ENCODE measurements at regions not wholly inside any gene's neighbourhood (a gene's known extent, or its start where the extent isn't known, plus 50 kb on each side); places are given as distances from the start of the nearest gene placed in this dataset.

- H3K4me1 ChIP-seq (ENCODE audit: control insufficient read depth, insufficient read depth, low read depth, low read length): no peaks in the 10 kb centered on the region
- no peak overlapping the region for H3K4me3 ChIP-seq (ENCODE audit: insufficient read depth in 1 of 2, low read depth in 1 of 2, low read length in 2 of 2)
- H3K27me3 ChIP-seq (ENCODE audit: control insufficient read depth in 1 of 2, insufficient read depth in 1 of 2, low read length in 2 of 2): peaks cover 0 to 23% of the 10 kb centered on the region in 2 experiments
- H3K9me3 ChIP-seq (ENCODE audit: control insufficient read depth, low read length): no peaks in the 10 kb centered on the region
- H3K4ac ChIP-seq (ENCODE audit: low read depth in 1 of 2, low read length in 2 of 2): no peak overlapping the region
- H4K91ac ChIP-seq (ENCODE audit: low read length): no peak overlapping the region
- no peak overlapping the region for H3K14ac ChIP-seq (ENCODE audit: low read length in 2 of 2)
- H3K27ac ChIP-seq (ENCODE audit: low read length, poor library complexity, severe bottlenecking): no peak overlapping the region
- no peak overlapping the region for H3K4me2 ChIP-seq (ENCODE audit: low read length, poor library complexity, severe bottlenecking)
- no peak overlapping the region for H3K18ac ChIP-seq (ENCODE audit: low read depth in 1 of 2, low read length in 2 of 2)
- no peak overlapping the region for H3K23ac ChIP-seq (ENCODE audit: low read length in 2 of 2)
- no peak overlapping the region for H2BK5ac ChIP-seq (ENCODE audit: low read depth, low read length, poor library complexity, severe bottlenecking)
- H3K36me3 ChIP-seq (ENCODE audit: control insufficient read depth in 1 of 2, insufficient read depth in 2 of 2, low read depth in 1 of 2, low read length in 2 of 2): no peaks in the 10 kb centered on the region
- H2AK5ac ChIP-seq (ENCODE audit: low read length, severe bottlenecking): no peak overlapping the region
- no peak overlapping the region for H2BK12ac ChIP-seq (ENCODE audit: low read length in 2 of 2)
- no peak overlapping the region for H2AFZ ChIP-seq (ENCODE audit: low read depth, low read length)
- DNase-seq: no peak
- WGBS: 84% methylated on average over 11 of the region's 11 CpGs
- no peak overlapping the region for H2BK120ac ChIP-seq (ENCODE audit: low read depth, low read length)
- H4K8ac ChIP-seq (ENCODE audit: low read length): no peak overlapping the region
- no peak overlapping the region for H2BK15ac ChIP-seq (ENCODE audit: low read depth, poor library complexity, severe bottlenecking)
- no peak overlapping the region for H3K9ac ChIP-seq (ENCODE audit: low read length)
- no peaks in the 10 kb centered on the region for H3K79me1 ChIP-seq (replicated peaks; ENCODE audit: low read length, poor library complexity, severe bottlenecking)
Measured at GRCh38 chr10:133008736-133009135, 66.4 kb upstream of the CFAP46 start.

- Histone ChIP-seq H3K4me2 (ENCODE audit: low read length, poor library complexity, severe bottlenecking) (no peak overlapping the region), H2BK15ac (ENCODE audit: low read depth, poor library complexity, severe bottlenecking) (no peak overlapping the region), H3K4me3 (ENCODE audit: insufficient read depth in 1 of 2, low read depth in 1 of 2, low read length in 2 of 2) (no peak overlapping the region), H3K9ac (ENCODE audit: low read length) (no peak overlapping the region), H3K36me3 (ENCODE audit: control insufficient read depth in 1 of 2, insufficient read depth in 2 of 2, low read depth in 1 of 2, low read length in 2 of 2) (no peaks in the 10 kb centered on the region), H3K27ac (ENCODE audit: low read length, poor library complexity, severe bottlenecking) (no peak overlapping the region), H4K91ac (ENCODE audit: low read length) (no peak overlapping the region), H2BK120ac (ENCODE audit: low read depth, low read length) (no peak overlapping the region), H2BK5ac (ENCODE audit: low read depth, low read length, poor library complexity, severe bottlenecking) (no peak overlapping the region), H3K23ac (ENCODE audit: low read length in 2 of 2) (no peak overlapping the region), H3K4me1 (ENCODE audit: control insufficient read depth, insufficient read depth, low read depth, low read length) (no peaks in the 10 kb centered on the region), H3K18ac (ENCODE audit: low read depth in 1 of 2, low read length in 2 of 2) (no peak overlapping the region), H3K27me3 (ENCODE audit: control insufficient read depth in 1 of 2, insufficient read depth in 1 of 2, low read length in 2 of 2) (peaks cover 4 to 28% of the 10 kb centered on the region in 2 experiments), H3K79me1 (replicated peaks; ENCODE audit: low read length, poor library complexity, severe bottlenecking) (no peaks in the 10 kb centered on the region), H2AK5ac (ENCODE audit: low read length, severe bottlenecking) (no peak overlapping the region), H3K4ac (ENCODE audit: low read depth in 1 of 2, low read length in 2 of 2) (no peak overlapping the region), H3K14ac (ENCODE audit: low read length in 2 of 2) (no peak overlapping the region), H4K8ac (ENCODE audit: low read length) (no peak overlapping the region), H3K9me3 (ENCODE audit: control insufficient read depth, low read length) (no peaks in the 10 kb centered on the region), H2BK12ac (ENCODE audit: low read length in 2 of 2) (no peak overlapping the region), H2AFZ (ENCODE audit: low read depth, low read length) (no peak overlapping the region)
- WGBS: 83% methylated on average over 23 of the region's 23 CpGs
- DNase-seq: no peak
Measured at GRCh38 chr10:133008196-133008595, 65.8 kb upstream of the CFAP46 start.

GRCh38 chr10:133007360-133007858 is 65.0 kb upstream of the CFAP46 start:
- H3K4ac ChIP-seq (ENCODE audit: low read depth in 1 of 2, low read length in 2 of 2): no peak overlapping the region
- no peak for DNase-seq
- no peak overlapping the region for H3K9ac ChIP-seq (ENCODE audit: low read length)
- no peak overlapping the region for H2BK12ac ChIP-seq (ENCODE audit: low read length in 2 of 2)
- no peak overlapping the region for H2AK5ac ChIP-seq (ENCODE audit: low read length, severe bottlenecking)
- H2BK5ac ChIP-seq (ENCODE audit: low read depth, low read length, poor library complexity, severe bottlenecking): no peak overlapping the region
- no peak overlapping the region for H2BK120ac ChIP-seq (ENCODE audit: low read depth, low read length)
- H3K79me1 ChIP-seq (replicated peaks; ENCODE audit: low read length, poor library complexity, severe bottlenecking): no peaks in the 10 kb centered on the region
- 82% methylated on average over 12 of the region's 12 CpGs for WGBS
- no peak overlapping the region for H2BK15ac ChIP-seq (ENCODE audit: low read depth, poor library complexity, severe bottlenecking)
- no peak overlapping the region for H3K27ac ChIP-seq (ENCODE audit: low read length, poor library complexity, severe bottlenecking)
- no peak overlapping the region for H2AFZ ChIP-seq (ENCODE audit: low read depth, low read length)
- H3K4me3 ChIP-seq (ENCODE audit: insufficient read depth in 1 of 2, low read depth in 1 of 2, low read length in 2 of 2): no peak overlapping the region
- no peaks in the 10 kb centered on the region for H3K4me1 ChIP-seq (ENCODE audit: control insufficient read depth, insufficient read depth, low read depth, low read length)
- H3K4me2 ChIP-seq (ENCODE audit: low read length, poor library complexity, severe bottlenecking): no peak overlapping the region
- no peak overlapping the region for H3K18ac ChIP-seq (ENCODE audit: low read depth in 1 of 2, low read length in 2 of 2)
- H3K14ac ChIP-seq (ENCODE audit: low read length in 2 of 2): no peak overlapping the region
- no peak overlapping the region for H4K8ac ChIP-seq (ENCODE audit: low read length)
- H4K91ac ChIP-seq (ENCODE audit: low read length): no peak overlapping the region
- no peak overlapping the region for H3K23ac ChIP-seq (ENCODE audit: low read length in 2 of 2)
- no peaks in the 10 kb centered on the region for H3K36me3 ChIP-seq (ENCODE audit: control insufficient read depth in 1 of 2, insufficient read depth in 2 of 2, low read depth in 1 of 2, low read length in 2 of 2)
- H3K9me3 ChIP-seq (ENCODE audit: control insufficient read depth, low read length): no peaks in the 10 kb centered on the region
- H3K27me3 ChIP-seq (ENCODE audit: control insufficient read depth in 1 of 2, insufficient read depth in 1 of 2, low read length in 2 of 2): peaks cover 4 to 34% of the 10 kb centered on the region in 2 experiments

- no peak overlapping the region for H3K18ac ChIP-seq (ENCODE audit: low read depth in 1 of 2, low read length in 2 of 2)
- H2BK15ac ChIP-seq (ENCODE audit: low read depth, poor library complexity, severe bottlenecking): no peak overlapping the region
- no peak for DNase-seq
- H3K4me3 ChIP-seq (ENCODE audit: insufficient read depth in 1 of 2, low read depth in 1 of 2, low read length in 2 of 2): no peak overlapping the region
- no peak overlapping the region for H3K27ac ChIP-seq (ENCODE audit: low read length, poor library complexity, severe bottlenecking)
- no peaks in the 10 kb centered on the region for H3K79me1 ChIP-seq (replicated peaks; ENCODE audit: low read length, poor library complexity, severe bottlenecking)
- no peak overlapping the region for H3K9ac ChIP-seq (ENCODE audit: low read length)
- 89% methylated on average over 18 of the region's 18 CpGs for WGBS
- no peak overlapping the region for H2BK12ac ChIP-seq (ENCODE audit: low read length in 2 of 2)
- H4K91ac ChIP-seq (ENCODE audit: low read length): no peak overlapping the region
- no peaks in the 10 kb centered on the region for H3K9me3 ChIP-seq (ENCODE audit: control insufficient read depth, low read length)
- no peak overlapping the region for H3K14ac ChIP-seq (ENCODE audit: low read length in 2 of 2)
- no peak overlapping the region for H2BK5ac ChIP-seq (ENCODE audit: low read depth, low read length, poor library complexity, severe bottlenecking)
- H3K4ac ChIP-seq (ENCODE audit: low read depth in 1 of 2, low read length in 2 of 2): no peak overlapping the region
- H3K4me1 ChIP-seq (ENCODE audit: control insufficient read depth, insufficient read depth, low read depth, low read length): no peaks in the 10 kb centered on the region
- H3K23ac ChIP-seq (ENCODE audit: low read length in 2 of 2): no peak overlapping the region
- H4K8ac ChIP-seq (ENCODE audit: low read length): no peak overlapping the region
- no peak overlapping the region for H2AFZ ChIP-seq (ENCODE audit: low read depth, low read length)
- no peak overlapping the region for H2BK120ac ChIP-seq (ENCODE audit: low read depth, low read length)
- H3K4me2 ChIP-seq (ENCODE audit: low read length, poor library complexity, severe bottlenecking): no peak overlapping the region
- no peaks in the 10 kb centered on the region for H3K36me3 ChIP-seq (ENCODE audit: control insufficient read depth in 1 of 2, insufficient read depth in 2 of 2, low read depth in 1 of 2, low read length in 2 of 2)
- peaks cover 4 to 38% of the 10 kb centered on the region in 2 experiments for H3K27me3 ChIP-seq (ENCODE audit: control insufficient read depth in 1 of 2, insufficient read depth in 1 of 2, low read length in 2 of 2)
- H2AK5ac ChIP-seq (ENCODE audit: low read length, severe bottlenecking): no peak overlapping the region
Measured at GRCh38 chr10:133006806-133007205, 64.4 kb upstream of the CFAP46 start.

Measured in mesenchymal stem cell (in vitro differentiated cells and primary cell).